ENCODE measurements at regions not wholly inside any gene's neighbourhood (a gene's known extent, or its start where the extent isn't known, plus 50 kb on each side); places are given as distances from the start of the nearest gene placed in this dataset.
"Not testable (repeated sequence)": the region's sequence is repeated elsewhere in the genome, so short reads cannot be mapped to it uniquely, and the experiment has no call there.

DNA sequence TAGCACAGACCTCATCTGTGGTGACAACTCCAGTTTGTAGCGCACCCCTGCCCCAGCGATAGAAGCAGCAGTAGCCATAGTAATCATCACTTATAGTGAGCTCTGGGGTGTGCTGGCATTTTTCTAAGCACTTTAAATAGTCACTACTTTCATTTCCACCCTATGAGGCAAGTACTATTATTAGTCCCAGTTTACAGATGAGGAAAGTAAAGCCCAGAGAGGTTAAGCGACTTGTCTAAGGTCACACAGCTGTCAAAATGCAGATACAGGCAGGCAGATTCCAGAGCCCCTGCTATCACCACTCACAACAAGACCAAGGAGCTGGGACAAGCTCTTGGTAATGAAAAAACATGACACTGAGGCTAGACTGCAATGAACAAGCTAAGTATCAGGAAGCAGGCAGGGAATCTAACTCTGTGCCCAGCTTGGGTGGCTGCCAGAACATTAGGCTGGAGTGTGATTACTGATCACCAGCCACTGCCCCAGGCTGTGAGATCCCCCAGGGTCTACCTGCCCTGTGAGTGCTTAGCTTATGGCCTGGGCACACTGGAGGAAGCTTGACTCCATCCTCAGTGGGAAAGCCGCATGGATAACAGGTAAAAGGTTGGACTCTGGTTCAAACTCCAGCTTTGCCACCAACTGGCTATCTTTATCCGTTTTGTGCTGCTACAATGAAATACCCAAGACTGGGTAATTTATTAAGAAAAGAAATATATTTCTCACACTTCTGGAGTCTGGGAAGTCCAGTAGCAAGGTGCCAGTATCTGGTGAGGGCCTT lies 561.1 kb downstream of the MN1 start:
- no peak for DNase-seq

DNA sequence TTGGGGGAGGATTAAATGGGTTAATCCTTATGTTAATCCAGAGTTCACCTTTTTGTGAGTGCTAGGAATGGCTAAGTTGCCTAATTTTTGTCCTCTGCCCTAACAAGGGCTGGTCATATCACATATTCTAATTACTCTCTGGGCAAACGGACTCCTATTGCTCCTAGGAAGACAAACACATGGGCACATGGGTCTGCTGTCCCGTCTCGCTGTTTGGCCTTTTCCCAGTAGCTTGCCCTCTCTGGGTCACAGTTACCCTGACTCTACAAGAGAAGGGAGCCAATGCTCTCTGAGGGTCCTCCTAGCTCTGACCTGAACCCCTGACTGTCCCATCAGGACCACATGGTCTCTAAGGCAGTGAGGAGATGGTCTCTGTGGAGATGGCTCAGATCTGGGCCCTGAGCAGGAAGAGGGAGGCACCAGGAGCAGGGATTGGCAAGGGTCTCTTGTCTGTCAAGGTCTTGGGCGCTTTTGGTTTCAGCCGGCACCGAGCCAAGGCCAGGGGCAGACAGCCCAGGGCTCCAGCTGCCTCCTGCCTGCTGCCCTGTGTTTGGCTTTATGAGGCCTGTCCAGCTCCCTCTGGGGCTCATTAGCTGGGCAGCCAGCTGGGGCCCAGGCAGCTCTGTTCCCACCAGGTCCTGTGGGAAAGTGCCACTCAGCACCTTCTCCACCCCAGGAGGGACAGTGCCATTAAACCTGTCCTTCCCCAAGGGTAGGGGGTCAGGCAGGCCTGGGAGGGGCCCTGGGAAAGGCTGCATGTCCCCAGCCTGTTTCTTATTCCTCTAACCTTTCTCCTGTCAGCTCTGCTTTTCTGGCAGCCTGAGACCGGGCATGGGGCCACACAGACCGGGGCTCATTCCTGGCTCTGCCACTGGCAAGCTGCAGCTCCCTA lies 559.9 kb downstream of the MN1 start:
- DNase-seq: no peak

GRCh38 chr22:27242474-27242873 lies 559.1 kb downstream of the MN1 start:
- no peak for DNase-seq

DNA sequence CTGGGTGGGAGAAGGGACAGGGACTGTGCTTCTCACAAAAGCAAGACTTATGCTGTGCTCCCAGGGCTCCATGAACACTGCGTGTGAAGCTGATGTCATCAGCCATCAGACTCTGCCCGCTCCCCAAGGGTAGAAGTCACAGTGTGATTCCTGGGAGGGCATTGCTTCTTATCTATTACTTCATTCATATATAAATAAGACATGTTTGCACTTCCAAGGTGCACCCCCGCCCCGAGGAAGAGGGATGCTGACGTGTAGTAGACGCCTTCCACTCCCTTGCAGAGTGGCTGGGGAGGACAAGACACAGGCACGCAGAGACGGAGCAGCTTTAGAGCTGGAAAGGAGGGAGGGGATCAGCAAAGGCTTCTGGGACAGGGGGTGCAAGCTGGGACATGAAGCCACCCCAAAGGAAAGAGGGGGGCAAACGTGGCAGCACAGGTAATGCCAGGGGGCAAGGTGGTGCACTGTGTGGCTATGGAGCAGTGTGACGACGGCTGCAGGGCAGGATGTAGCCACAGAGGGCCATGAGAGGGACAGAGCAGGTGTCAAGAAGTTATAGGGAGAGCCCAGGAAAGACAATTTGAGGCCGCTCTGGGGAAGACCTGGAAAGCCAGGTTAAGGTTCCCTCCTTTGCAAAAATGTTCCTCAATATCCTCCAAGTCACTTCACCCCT lies 558.5 kb downstream of the MN1 start:
- no peak for DNase-seq

GRCh38 chr22:27244328-27244727 lies 557.2 kb downstream of the MN1 start:
- DNase-seq: no peak

GRCh38 chr22:27245056-27245455 lies 556.5 kb downstream of the MN1 start:
- no peak for DNase-seq

DNA sequence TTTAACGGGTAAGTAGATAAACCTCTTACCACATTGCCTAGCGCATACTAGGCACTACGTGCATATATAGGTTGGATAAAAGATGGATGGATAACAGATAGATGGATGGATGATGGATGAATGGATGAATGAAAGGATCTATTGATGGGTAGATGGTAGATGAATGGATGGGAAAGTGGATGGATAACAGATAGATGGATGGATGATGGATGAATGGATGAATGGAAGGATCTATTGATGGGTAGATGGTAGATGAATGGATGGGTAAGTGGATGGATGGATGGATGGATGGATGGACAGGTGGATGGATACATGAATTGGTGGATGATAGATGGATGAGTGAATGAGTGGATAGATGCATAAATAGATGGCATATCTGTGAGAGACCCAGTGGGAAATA lies 555.0 kb downstream of the MN1 start:
- DNase-seq: no peak

GRCh38 chr22:27247701-27248434 lies 553.7 kb downstream of the MN1 start:
- no peak for DNase-seq

- DNase-seq: no peak
These were observed 551.1 kb downstream of the MN1 start for GRCh38 chr22:27250418-27250817.

DNA sequence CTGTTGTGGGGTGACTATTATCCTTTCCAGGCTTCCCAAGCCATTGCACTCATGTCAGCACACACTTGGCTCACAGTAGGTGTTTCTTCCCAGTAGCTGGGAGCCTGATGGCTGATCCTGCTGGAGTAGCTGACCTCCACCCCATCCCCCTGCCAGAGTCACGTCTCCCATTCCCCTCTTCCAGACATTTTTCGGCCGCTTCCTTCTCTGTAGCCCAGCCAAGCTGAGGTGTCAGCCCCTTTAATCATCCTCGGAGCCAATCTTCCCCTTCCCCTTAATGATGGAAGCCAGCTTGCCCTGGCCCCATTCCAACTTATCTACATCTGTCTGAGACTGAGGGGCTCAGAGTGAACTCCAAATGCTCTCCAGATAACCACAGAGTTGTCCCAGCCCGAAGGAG lies 550.7 kb downstream of the MN1 start:
- no peak for DNase-seq

DNA sequence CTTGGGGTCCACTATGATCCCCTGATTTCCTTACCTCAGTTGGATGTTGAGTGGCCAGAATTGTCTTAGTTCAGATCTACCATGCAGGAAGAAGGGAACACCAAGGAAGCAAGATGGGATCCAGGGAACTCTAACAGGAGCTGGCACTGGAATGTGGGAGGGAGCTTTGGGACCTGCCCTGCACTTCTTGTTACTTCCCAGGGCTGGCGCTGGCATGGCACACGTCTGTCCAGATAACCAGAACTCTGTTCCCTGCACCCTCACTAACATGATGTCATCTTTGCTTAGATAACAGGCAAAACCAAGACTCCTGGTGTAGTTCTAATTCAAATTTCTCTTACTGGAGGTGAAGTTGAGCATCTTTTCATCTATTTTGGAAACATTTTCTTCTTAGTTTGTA lies 550.0 kb downstream of the MN1 start:
- DNase-seq: no peak

DNA sequence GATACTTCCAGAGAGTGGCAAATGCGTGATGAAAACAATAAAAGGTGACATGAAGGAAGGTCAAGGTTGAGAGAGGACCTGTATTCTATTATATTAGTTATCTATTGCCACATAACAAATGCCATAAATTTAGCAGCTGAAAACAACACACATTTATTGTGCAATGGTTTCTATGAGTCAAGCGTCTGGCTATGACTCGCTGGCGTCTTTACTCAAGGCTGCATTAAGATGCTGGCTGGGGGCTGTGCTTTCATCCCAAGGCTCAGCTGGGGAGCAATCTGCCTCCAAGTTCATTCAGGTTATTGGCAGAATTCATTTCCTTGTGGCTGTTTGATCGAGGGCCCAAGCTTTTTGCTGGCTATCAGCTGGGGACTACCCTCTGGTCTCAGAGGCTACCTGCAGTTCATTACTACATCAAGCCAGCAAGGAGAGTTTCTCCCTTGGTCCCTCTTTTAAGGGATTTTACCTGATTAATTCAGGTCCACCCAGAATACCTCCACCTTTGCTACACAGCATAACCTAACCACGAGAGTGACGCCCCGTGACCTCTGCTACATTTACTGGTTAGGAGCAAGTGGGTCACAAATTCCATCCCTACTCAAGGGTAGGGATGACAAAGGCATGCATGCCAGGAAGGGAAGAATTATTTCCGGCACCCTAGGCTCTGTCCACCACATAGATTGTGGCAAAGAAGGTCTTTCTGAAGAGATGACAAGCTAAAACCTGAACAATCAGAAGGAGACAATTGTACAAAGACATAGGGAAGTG lies 549.1 kb downstream of the MN1 start:
- DNase-seq: no peak

DNA sequence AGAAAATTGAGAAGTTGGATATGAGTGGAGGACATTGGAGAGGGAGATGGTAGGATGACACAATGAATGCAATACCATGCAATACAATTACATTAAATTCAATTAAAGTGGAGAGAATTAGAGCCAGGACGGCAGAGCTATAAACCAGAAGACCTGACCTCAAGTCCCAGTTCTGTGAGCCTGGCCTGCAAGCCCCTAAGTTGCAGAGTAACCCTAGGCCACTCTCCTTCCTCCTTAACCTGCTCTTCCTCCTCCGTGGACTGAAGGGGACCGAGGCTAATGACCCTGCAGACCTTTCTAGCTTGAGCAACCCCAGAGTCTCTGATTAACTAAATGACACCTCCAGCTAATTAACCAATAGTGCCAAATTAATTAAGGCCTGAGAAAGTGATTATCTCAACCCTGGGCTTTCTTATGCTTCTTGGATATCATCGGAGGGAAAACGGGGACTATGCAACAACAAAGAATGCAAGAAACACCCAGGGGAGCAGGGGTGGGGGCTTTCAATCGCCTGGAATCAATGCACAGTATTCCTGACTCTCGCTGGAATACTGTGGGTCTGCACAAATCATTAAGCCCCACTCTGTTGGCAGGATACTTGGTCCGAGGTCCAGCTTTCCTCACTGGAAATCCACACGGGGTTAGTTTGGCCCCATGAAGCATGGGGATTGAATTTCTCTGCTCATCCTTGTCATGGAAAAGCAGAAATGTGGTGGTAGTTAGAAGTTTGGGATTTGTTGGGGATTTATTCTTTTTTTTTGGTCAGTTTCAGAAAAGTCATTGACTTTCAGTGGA lies 548.3 kb downstream of the MN1 start:
- no peak for DNase-seq

GRCh38 chr22:27254063-27254462 lies 547.5 kb downstream of the MN1 start:
- DNase-seq: not testable (repeated sequence)

DNA sequence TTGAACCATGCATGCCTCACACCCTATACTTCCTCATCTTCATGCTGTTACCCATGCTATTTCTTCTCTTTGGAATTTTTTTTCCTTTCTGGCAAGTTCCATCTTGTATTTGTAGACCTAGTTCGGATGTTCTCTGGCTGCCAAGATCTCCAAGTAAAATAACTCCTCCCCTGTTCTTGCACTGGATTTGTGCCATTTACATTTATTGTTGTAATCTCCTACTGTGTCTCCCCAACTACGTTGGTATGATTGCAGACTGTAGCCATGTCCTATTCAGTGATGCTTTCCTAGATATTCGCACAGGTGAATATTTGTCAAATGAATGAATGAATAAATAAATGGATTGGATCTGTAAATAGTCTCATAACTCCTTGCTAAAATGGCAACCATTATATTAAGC lies 546.0 kb downstream of the MN1 start:
- DNase-seq: no peak

DNA sequence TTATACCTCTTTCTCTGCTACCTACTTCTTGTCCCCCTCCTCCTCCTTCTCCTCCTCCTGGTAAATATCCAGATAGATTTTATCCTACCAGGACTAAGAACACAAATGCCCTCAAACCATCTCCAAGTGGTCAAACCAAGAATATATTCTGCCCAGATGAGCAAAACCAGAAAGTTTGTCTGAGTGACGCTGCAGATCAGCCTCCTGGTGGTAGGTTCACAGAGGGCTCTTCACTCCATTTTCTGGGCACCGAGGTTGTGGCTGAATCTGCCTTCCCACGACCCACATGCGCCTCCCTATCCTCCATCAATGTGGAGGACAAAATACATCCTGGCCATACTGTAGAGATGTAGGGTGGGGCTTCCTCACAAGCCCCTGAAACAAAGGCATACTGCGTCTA lies 543.6 kb downstream of the MN1 start:
- DNase-seq: no peak

DNA sequence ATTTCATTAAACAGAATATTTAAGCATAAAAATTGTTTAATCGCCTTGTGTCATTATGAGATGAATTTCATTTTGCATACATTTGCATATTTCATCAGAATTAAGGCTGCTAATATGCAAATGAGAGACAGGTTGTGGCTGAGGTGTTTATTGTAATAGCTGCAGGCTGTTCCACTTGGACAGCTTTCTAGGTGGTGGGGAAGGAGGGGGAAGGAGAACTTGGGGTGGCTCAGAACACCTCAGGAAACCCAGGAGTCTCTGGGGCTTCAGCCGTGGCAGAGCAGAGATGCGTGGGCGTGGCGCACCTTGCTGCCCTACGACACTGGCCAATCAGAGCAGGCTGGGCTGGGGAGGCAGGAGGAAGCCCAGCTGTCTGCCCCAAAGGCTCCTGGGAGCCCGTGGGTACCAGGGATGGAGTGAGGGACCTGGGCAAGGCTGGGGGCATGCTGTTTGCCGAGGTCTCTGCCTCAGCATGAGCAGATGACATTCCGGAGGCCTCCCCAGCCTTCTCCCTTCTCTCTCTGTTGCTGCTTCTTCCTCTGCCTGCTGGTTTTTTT lies 542.9 kb downstream of the MN1 start:
- DNase-seq: no peak

- no peak for DNase-seq
These were observed 542.1 kb downstream of the MN1 start for GRCh38 chr22:27259433-27259832.

DNA sequence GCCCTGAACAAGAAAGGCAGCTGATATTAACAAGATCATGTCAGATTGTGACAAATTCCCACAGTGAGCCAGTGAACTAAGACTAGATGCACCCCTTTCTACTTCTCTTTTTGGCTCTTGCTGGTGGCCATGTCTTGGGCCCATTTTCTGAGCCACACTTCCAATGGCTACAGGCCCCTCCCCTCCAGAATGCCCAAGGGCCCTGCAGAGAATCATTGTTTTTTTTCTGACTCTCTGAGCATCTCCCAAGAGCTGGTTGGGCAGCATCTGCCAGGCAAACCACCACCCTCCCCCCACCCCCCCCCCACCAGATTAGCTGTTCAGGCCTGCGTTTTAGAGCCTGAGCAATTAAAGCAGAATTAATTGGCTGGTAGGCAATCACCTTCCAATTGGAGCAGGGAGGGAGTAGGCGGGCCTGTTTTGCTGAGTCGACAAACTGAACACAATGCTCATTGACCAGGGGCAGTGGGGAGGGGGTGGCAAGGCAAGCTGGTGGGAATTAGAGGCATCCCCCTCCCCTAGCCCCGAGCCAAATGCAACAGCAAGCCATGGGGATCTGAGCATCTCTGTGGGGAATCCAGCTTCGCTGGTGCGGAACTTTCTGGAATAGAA lies 541.4 kb downstream of the MN1 start:
- no peak for DNase-seq

DNA sequence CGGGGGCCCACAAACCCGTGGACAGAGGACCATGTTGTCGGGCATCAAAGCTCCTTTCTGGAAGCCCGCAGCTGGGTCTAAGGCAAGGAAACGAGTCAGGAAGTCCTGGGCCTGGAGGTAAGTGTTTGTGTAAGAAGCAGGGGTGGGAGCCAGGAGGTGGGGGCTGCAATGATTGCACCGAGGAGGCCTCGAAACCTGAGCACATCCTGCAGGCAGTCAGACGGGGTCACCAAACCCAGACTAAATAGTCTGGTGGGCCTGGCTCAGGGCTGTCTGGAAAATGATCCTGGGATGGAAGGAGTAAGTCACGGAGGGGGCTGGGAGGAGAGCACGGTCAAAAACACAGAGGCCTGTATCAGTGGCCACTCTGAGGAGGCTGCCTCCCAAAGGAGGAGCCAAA lies 539.2 kb downstream of the MN1 start:
- no peak for DNase-seq

DNA sequence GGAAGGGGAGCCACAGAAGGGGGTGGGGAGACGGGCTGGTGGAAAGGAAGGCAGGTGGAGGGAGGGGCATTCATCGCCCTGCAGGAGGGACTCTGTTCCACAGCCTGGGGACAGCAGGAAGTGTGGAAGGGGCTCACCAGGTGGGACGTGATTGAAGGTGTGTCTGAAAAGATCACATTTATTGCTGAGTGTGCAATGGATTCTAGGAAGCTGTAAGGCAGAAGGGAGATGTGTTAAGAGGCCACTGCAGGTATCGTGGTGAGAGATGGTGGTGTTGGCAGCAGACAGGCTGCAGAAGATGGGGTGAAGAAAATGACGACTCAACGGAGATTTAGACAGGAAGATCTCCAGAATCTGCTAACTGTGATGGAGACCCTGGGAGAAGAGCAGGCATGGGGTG lies 537.4 kb downstream of the MN1 start:
- no peak for DNase-seq

Measured in stimulated activated CD4-positive, alpha-beta T cell treated with anti-CD3 and anti-CD28 coated beads, Interleukin-1b, Interleukin-23, amount 100 ng/mL, for 48 hours (primary cell).